H9 (cell line): ENCODE measurements at regions not wholly inside any gene's neighbourhood (a gene's known extent, or its start where the extent isn't known, plus 50 kb on each side); places are given as distances from the start of the nearest gene placed in this dataset.

ENCODE experiments used
- DNase-seq: peaks from one replicate; pipeline ENCODE4 v3.0.0-alpha.2; 2017
- H2AFZ ChIP-seq: one replicate; pipeline ENCODE4 v1.6.1; 2013; ENCODE audit warnings: mild to moderate bottlenecking, low read length, control low read depth, moderate library complexity
- H2AK5ac ChIP-seq: 2 replicates; pipeline ENCODE4 v1.6.1; 2013; ENCODE audit warnings: low read length, control low read depth, mixed read lengths; ENCODE audit not compliant: insufficient read length
- H2BK120ac ChIP-seq: one replicate; pipeline ENCODE4 v1.6.1; 2013; ENCODE audit warnings: low read depth, mild to moderate bottlenecking, low read length, control low read depth, inconsistent platforms; ENCODE audit not compliant: poor library complexity, severe bottlenecking
- H2BK12ac ChIP-seq: 2 replicates; pipeline ENCODE4 v1.6.1; 2013; ENCODE audit warnings: low read length, control low read depth, mixed read lengths, low read depth; ENCODE audit not compliant: insufficient read length
- H2BK15ac ChIP-seq: 2 replicates; pipeline ENCODE4 v1.6.1; 2013; ENCODE audit warnings: low read depth, low read length, control low read depth
- H2BK20ac ChIP-seq: one replicate; pipeline ENCODE4 v1.6.1; 2013; ENCODE audit warnings: low read depth, mild to moderate bottlenecking, low read length, control low read depth, inconsistent platforms; ENCODE audit not compliant: poor library complexity, severe bottlenecking
- H2BK5ac ChIP-seq: 2 replicates; pipeline ENCODE4 v1.6.1; 2013; ENCODE audit warnings: low read length, control low read depth, mixed read lengths; ENCODE audit not compliant: insufficient read length
- H3K14ac ChIP-seq: 2 replicates; pipeline ENCODE4 v1.6.1; 2013; ENCODE audit warnings: low read length, control low read depth; ENCODE audit not compliant: insufficient read depth
- H3K18ac ChIP-seq: 2 replicates; pipeline ENCODE4 v1.6.1; 2013; ENCODE audit warnings: low read depth, mild to moderate bottlenecking, mixed read lengths, low read length, control low read depth; ENCODE audit not compliant: insufficient read length
- H3K23ac ChIP-seq: 2 replicates; pipeline ENCODE4 v1.6.1; 2013; ENCODE audit warnings: low read length, control low read depth, mixed read lengths, low read depth; ENCODE audit not compliant: insufficient read length
- H3K23me2 ChIP-seq: 2 replicates; pipeline ENCODE4 v1.6.1; 2013; ENCODE audit warnings: low read depth, mild to moderate bottlenecking, mixed read lengths, low read length, control low read depth; ENCODE audit not compliant: insufficient read length, poor library complexity, severe bottlenecking
- H3K27ac ChIP-seq: 2 replicates; pipeline ENCODE4 v1.5.1; 2013; ENCODE audit warnings: low read length, control low read depth, mixed read lengths, low read depth; ENCODE audit not compliant: insufficient read length
- H3K27me3 ChIP-seq: 2 replicates; pipeline ENCODE4 v1.6.1; 2013; ENCODE audit warnings: low read length, control low read depth, inconsistent platforms; ENCODE audit not compliant: insufficient read depth
- H3K4ac ChIP-seq: 2 replicates; pipeline ENCODE4 v1.6.1; 2013; ENCODE audit warnings: low read depth, mild to moderate bottlenecking, control low read depth, inconsistent platforms, low read length, moderate library complexity
- H3K4me1 ChIP-seq: 2 replicates; pipeline ENCODE4 v1.6.1; 2013; ENCODE audit warnings: low read length, control low read depth, inconsistent platforms; ENCODE audit not compliant: insufficient read depth
- H3K4me2 ChIP-seq: 2 replicates; pipeline ENCODE4 v1.6.1; 2013; ENCODE audit warnings: low read length, control low read depth, mixed read lengths; ENCODE audit not compliant: insufficient read length, insufficient read depth
- H3K56ac ChIP-seq: 2 replicates; pipeline ENCODE4 v1.6.1; 2013; ENCODE audit warnings: low read depth, mild to moderate bottlenecking, mixed read lengths, low read length, control low read depth; ENCODE audit not compliant: insufficient read length
- H3K79me1 ChIP-seq: 2 replicates; pipeline ENCODE4 v1.6.1; 2013; ENCODE audit warnings: low read depth, mild to moderate bottlenecking, moderate library complexity, low read length, control low read depth, inconsistent platforms; ENCODE audit not compliant: insufficient read depth, poor library complexity, severe bottlenecking
- H3K79me2 ChIP-seq: 2 replicates; pipeline ENCODE4 v1.6.1; 2013; ENCODE audit warnings: low read length, control low read depth, inconsistent platforms; ENCODE audit not compliant: insufficient read depth
- H3K9ac ChIP-seq: 2 replicates; pipeline ENCODE4 v1.6.1; 2013; ENCODE audit warnings: low read length, control low read depth, mixed read lengths; ENCODE audit not compliant: insufficient read length; ENCODE audit errors: extremely low read depth
- H3K9me3 ChIP-seq: one replicate; pipeline ENCODE4 v1.6.1; 2013; ENCODE audit warnings: low read depth, low read length, inconsistent platforms; ENCODE audit not compliant: control insufficient read depth
- H3T11ph ChIP-seq: one replicate; pipeline ENCODE4 v1.6.1; 2013; ENCODE audit warnings: mild to moderate bottlenecking, low read length, control low read depth, inconsistent platforms
- H4K20me1 ChIP-seq: one replicate; pipeline ENCODE4 v1.6.1; 2013; ENCODE audit not compliant: control insufficient read depth, insufficient read length, insufficient read depth
- H4K5ac ChIP-seq: 2 replicates; pipeline ENCODE4 v1.6.1; 2013; ENCODE audit warnings: low read depth, mild to moderate bottlenecking, mixed read lengths, low read length, control low read depth; ENCODE audit not compliant: insufficient read length
- H4K8ac ChIP-seq: replicated peaks from 2 replicates; pipeline ENCODE4 v1.6.1; 2013; ENCODE audit warnings: low read length, control low read depth, mixed read lengths, low read depth; ENCODE audit not compliant: insufficient read length
- H4K91ac ChIP-seq: 2 replicates; pipeline ENCODE4 v1.6.1; 2013; ENCODE audit warnings: low read depth, mild to moderate bottlenecking, moderate library complexity, mixed read lengths, low read length, control low read depth; ENCODE audit not compliant: insufficient read length
- H3K27ac Mint-ChIP-seq, 3 experiments: 2 replicates in 2 of 3; 3 replicates in 1 of 3; pipeline ENCODE4 v1.8.0; 2020 to 2021; ENCODE audit warnings: mixed read lengths in 3 of 3, mild to moderate bottlenecking in 1 of 3, moderate library complexity in 1 of 3
- H3K27me3 Mint-ChIP-seq: 2 replicates; pipeline ENCODE4 v1.8.0; 2021; ENCODE audit warnings: low read depth, mild to moderate bottlenecking, moderate library complexity, mixed read lengths
- H3K36me3 Mint-ChIP-seq, 3 experiments: 2 replicates in 2 of 3; 3 replicates in 1 of 3; pipeline ENCODE4 v1.8.0; 2020 to 2021; ENCODE audit warnings: low read depth in 3 of 3, mixed read lengths in 3 of 3; ENCODE audit not compliant: insufficient read depth in 1 of 3
- H3K4me1 Mint-ChIP-seq, 2 experiments: 2 replicates each; pipeline ENCODE4 v1.8.0; 2020; ENCODE audit warnings: mixed read lengths in 2 of 2
- H3K4me3 Mint-ChIP-seq, 2 experiments: 2 replicates in 1 of 2; 3 replicates in 1 of 2; pipeline ENCODE4 v1.8.0; 2020 to 2021; ENCODE audit warnings: mild to moderate bottlenecking in 2 of 2, mixed read lengths in 2 of 2, moderate library complexity in 1 of 2
- H3K9me3 Mint-ChIP-seq, 2 experiments: 2 replicates in 1 of 2; 3 replicates in 1 of 2; pipeline ENCODE4 v1.8.0; 2020; ENCODE audit warnings: mild to moderate bottlenecking in 2 of 2, mixed read lengths in 2 of 2, moderate library complexity in 1 of 2
- WGBS: extraction: QIAGEN DNeasy Blood & Tissue Kit; methylation state at CpG from one replicate; pipeline ENCODE4 v1.1.7; 2013; ENCODE audit warnings: missing lambda C conversion rate, low lambda C conversion rate, mixed read lengths; ENCODE audit not compliant: insufficient read length; ENCODE audit errors: extremely low coverage; 5-methylcytosine and 5-hydroxymethylcytosine counted together
- TF ChIP-seq, protein P1 (sequence below): fragments of 200-600 bp; sonication (generic); conservative IDR thresholded peaks from 3 replicates; pipeline ENCODE4 v1.8.0; 2021; ENCODE audit warnings: antibody characterized with exemption, mild to moderate bottlenecking

DNA sequence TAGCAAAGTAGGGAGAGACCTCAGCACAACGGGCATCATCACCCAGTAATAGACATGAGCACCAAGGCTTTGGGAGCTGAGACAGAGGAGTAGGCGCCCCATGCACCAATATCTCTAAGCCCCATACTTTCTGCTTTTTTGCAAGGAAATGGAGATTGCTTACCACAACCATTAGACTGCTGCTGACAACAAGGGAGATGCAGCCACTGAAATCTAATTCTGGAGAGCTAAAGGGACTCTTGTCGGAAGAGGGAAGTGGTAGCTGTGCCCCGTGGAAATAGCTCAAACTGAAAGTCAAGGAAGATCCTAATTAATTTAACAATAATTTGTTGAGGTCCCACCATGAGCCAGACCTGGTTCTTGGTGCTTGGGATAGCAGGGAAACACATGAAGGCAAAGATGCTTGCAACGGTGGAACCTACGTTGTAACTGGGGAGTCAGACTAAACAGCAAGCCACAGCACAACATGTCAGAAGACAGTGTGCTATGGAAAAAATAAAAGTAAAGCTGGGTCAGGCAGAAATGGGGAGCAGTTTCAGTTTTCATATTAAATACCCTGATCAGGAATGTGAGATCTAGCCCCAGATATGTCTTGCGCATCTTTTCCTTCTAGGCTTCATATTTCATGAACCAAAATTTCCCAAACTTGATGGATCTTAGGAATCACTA is 1131.0 kb downstream of the BCL11B start:
- WGBS, result no CpG with 5 or more reads among the region's 7 CpGs
- Histone ChIP-seq H3K4me1 (no peaks in the 10 kb centered on the region; the same call in 1 of the 2 replicates), H3K4me2 (no peak overlapping the region), H3K23me2 (no peaks in the 10 kb centered on the region), H4K5ac (no peak overlapping the region), H2BK15ac (no peak overlapping the region), H4K20me1 (no peaks in the 10 kb centered on the region), H3K9ac (no peak overlapping the region), H3K18ac (no peak overlapping the region), H3T11ph (no peak overlapping the region), H2BK5ac (no peak overlapping the region), H3K14ac (no peak overlapping the region), H2AK5ac (no peak overlapping the region), H2BK20ac (no peak overlapping the region), H3K79me1 (no peaks in the 10 kb centered on the region), H3K23ac (no peak overlapping the region), H3K4ac (no peak overlapping the region), H2AFZ (no peak overlapping the region), H3K27ac (no peak overlapping the region), H3K56ac (no peak overlapping the region), H2BK120ac (no peak overlapping the region), H3K27me3 (no peaks in the 10 kb centered on the region), H2BK12ac (no peak overlapping the region), H4K91ac (no peak overlapping the region), H3K79me2 (no peaks in the 10 kb centered on the region), H4K8ac (no peak overlapping the region), H3K9me3 (no peaks in the 10 kb centered on the region)
- TF ChIP-seq, protein P1, sequence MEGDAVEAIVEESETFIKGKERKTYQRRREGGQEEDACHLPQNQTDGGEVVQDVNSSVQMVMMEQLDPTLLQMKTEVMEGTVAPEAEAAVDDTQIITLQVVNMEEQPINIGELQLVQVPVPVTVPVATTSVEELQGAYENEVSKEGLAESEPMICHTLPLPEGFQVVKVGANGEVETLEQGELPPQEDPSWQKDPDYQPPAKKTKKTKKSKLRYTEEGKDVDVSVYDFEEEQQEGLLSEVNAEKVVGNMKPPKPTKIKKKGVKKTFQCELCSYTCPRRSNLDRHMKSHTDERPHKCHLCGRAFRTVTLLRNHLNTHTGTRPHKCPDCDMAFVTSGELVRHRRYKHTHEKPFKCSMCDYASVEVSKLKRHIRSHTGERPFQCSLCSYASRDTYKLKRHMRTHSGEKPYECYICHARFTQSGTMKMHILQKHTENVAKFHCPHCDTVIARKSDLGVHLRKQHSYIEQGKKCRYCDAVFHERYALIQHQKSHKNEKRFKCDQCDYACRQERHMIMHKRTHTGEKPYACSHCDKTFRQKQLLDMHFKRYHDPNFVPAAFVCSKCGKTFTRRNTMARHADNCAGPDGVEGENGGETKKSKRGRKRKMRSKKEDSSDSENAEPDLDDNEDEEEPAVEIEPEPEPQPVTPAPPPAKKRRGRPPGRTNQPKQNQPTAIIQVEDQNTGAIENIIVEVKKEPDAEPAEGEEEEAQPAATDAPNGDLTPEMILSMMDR, result no peak
- Mint-ChIP-seq H3K36me3 (no peaks in the 10 kb centered on the region), H3K4me3 (no peak overlapping the region), H3K9me3 (no peaks in the 10 kb centered on the region), H3K27me3 (no peaks in the 10 kb centered on the region), H3K4me1 (peaks cover 27 to 31% of the 10 kb centered on the region in 2 experiments), H3K27ac (no peak overlapping the region)
- DNase-seq, result no peak
